Chondrocyte (in vitro differentiated cells): ENCODE measurements at regions not wholly inside any gene's neighbourhood (a gene's known extent, or its start where the extent isn't known, plus 50 kb on each side); places are given as distances from the start of the nearest gene placed in this dataset.
A peak's percentile ranks its signal among the peaks of the same experiment; 100 is the strongest.

Experiments
- DNase-seq: peaks from one replicate; pipeline ENCODE4 v3.0.0; 2021; ENCODE audit warnings: mixed read lengths, low spot score
- H3K27ac Mint-ChIP-seq: one replicate; pipeline ENCODE4 v1.8.0; 2021; ENCODE audit warnings: mild to moderate bottlenecking, moderate library complexity, mixed read lengths; ENCODE audit not compliant: unreplicated experiment
- H3K27me3 Mint-ChIP-seq: 2 replicates; pipeline ENCODE4 v1.8.0; 2021; ENCODE audit warnings: low read depth, mixed read lengths
- H3K36me3 Mint-ChIP-seq: 2 replicates; pipeline ENCODE4 v1.8.0; 2021; ENCODE audit warnings: low read depth, mixed read lengths
- H3K4me1 Mint-ChIP-seq: 2 replicates; pipeline ENCODE4 v1.8.0; 2021; ENCODE audit warnings: low read depth, mild to moderate bottlenecking, mixed read lengths
- H3K4me3 Mint-ChIP-seq: one replicate; pipeline ENCODE4 v1.8.0; 2021; ENCODE audit warnings: mild to moderate bottlenecking, moderate library complexity, mixed read lengths; ENCODE audit not compliant: unreplicated experiment
- H3K9me3 Mint-ChIP-seq: 2 replicates; pipeline ENCODE4 v1.8.0; 2021; ENCODE audit warnings: low read depth, mixed read lengths
- TF ChIP-seq, protein P1 (sequence below): fragments of 200-600 bp; sonication (generic); IDR thresholded peaks from 2 replicates; pipeline ENCODE4 v1.5.0; 2021; ENCODE audit warnings: antibody characterized with exemption, mild to moderate bottlenecking, moderate library complexity

- H3K27ac Mint-ChIP-seq = no peak overlapping the region
- TF ChIP-seq, protein P1, sequence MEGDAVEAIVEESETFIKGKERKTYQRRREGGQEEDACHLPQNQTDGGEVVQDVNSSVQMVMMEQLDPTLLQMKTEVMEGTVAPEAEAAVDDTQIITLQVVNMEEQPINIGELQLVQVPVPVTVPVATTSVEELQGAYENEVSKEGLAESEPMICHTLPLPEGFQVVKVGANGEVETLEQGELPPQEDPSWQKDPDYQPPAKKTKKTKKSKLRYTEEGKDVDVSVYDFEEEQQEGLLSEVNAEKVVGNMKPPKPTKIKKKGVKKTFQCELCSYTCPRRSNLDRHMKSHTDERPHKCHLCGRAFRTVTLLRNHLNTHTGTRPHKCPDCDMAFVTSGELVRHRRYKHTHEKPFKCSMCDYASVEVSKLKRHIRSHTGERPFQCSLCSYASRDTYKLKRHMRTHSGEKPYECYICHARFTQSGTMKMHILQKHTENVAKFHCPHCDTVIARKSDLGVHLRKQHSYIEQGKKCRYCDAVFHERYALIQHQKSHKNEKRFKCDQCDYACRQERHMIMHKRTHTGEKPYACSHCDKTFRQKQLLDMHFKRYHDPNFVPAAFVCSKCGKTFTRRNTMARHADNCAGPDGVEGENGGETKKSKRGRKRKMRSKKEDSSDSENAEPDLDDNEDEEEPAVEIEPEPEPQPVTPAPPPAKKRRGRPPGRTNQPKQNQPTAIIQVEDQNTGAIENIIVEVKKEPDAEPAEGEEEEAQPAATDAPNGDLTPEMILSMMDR = no peak
- no peaks in the 10 kb centered on the region for H3K4me1 Mint-ChIP-seq
- peaks cover 31% of the 10 kb centered on the region for H3K27me3 Mint-ChIP-seq
- no peaks in the 10 kb centered on the region for H3K9me3 Mint-ChIP-seq
- no peak for DNase-seq
- H3K36me3 Mint-ChIP-seq = no peaks in the 10 kb centered on the region
- no peak overlapping the region for H3K4me3 Mint-ChIP-seq
These were observed 73.7 kb upstream of the TLE3 start for GRCh38 chr15:70171256-70171886.

DNA sequence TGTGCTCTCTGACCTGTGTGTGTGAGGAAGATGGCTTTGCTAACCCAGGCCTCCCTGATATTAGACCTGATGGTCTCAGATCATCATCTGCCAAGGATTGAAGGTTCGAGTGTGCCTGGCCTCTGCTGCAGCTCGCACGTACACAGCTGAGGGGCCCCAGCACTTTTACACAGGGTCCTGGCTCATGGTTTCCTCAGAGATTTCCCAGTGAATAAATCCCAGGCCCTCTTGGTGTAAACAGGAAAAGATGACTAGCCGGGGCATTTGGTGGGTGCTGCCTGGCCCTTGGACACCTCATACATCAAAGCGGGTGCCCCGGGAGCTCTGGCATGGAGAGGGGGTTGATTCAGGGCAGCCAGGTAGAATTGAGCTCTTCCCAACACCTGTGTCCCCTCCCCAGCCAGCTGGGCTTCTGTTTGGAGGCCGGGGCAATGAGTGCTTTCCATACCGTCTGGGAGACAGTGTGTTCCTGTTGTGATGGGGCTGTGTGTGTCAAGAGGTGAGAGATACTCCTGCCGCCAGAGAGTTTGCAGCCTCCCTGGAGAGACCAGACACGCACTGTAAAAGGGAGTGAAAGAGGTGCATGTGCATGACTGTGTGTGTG is 72.5 kb upstream of the TLE3 start:
- Mint-ChIP-seq H3K27ac (no peak overlapping the region), H3K9me3 (no peaks in the 10 kb centered on the region), H3K4me1 (peaks cover 10% of the 10 kb centered on the region), H3K36me3 (no peaks in the 10 kb centered on the region), H3K4me3 (no peak overlapping the region), H3K27me3 (peaks cover 31% of the 10 kb centered on the region)
- TF ChIP-seq, protein P1 = no peak
- DNase-seq = no peak

- DNase-seq = no peak
- TF ChIP-seq, protein P1 = no peak
- Mint-ChIP-seq H3K27ac (no peak overlapping the region), H3K4me1 (peaks cover 15% of the 10 kb centered on the region), H3K36me3 (no peaks in the 10 kb centered on the region), H3K27me3 (peaks cover 28% of the 10 kb centered on the region), H3K9me3 (no peaks in the 10 kb centered on the region), H3K4me3 (no peak overlapping the region)
These were observed 71.4 kb upstream of the TLE3 start for GRCh38 chr15:70169147-70169546.

GRCh38 chr15:70167155-70167554 is 69.4 kb upstream of the TLE3 start:
- H3K36me3 Mint-ChIP-seq = no peaks in the 10 kb centered on the region
- H3K27me3 Mint-ChIP-seq = peaks cover 13% of the 10 kb centered on the region
- peaks cover 15% of the 10 kb centered on the region for H3K4me1 Mint-ChIP-seq
- H3K9me3 Mint-ChIP-seq = no peaks in the 10 kb centered on the region
- no peak for DNase-seq
- no peak overlapping the region for H3K4me3 Mint-ChIP-seq
- TF ChIP-seq, protein P1 = no peak
- H3K27ac Mint-ChIP-seq = no peak overlapping the region

DNA sequence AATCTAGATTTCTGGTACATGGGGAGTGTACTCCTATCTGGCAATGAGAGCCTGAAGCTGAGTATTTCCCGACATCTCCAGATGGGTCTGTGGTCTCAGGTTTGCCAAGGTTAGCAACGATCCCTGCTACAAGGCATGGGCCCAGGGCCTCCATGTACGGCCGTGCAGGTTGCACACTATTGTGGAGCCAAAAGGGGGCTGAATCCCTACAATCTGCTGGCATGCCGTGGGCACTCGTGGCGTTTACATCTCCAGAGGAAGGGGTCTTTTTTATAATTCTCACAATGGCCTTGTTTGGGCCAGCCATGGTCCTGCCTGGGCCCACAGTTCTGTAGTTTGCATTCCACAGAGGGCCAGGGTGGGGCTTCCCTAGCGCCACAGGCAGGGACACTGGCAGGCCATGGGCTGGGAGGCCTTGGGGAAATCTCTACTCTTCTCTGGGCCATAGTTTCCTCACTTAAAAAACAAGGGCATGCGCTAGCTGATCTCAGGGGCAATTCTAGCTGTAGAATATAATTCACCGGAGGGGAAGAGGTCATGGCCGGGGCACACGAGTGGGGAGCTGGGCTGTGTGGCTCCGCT is 68.9 kb upstream of the TLE3 start:
- no peak overlapping the region for H3K4me3 Mint-ChIP-seq
- no peaks in the 10 kb centered on the region for H3K9me3 Mint-ChIP-seq
- H3K4me1 Mint-ChIP-seq = peaks cover 15% of the 10 kb centered on the region
- TF ChIP-seq, protein P1 = no peak
- H3K27me3 Mint-ChIP-seq = peaks cover 10% of the 10 kb centered on the region
- H3K36me3 Mint-ChIP-seq = no peaks in the 10 kb centered on the region
- no peak overlapping the region for H3K27ac Mint-ChIP-seq
- peak; percentile 24 for DNase-seq
